Mammary epithelial cell (primary cell): ENCODE measurements at regions not wholly inside any gene's neighbourhood (a gene's known extent, or its start where the extent isn't known, plus 50 kb on each side); places are given as distances from the start of the nearest gene placed in this dataset.

ENCODE experiments used
- CTCF ChIP-seq, 2 donors: IDR thresholded peaks in 1 of 2; conservative IDR thresholded peaks in 1 of 2; 2 replicates each; pipeline ENCODE4 v1.5.1; 2011 to 2012; ENCODE audit warnings: inconsistent platforms in 2 of 2, low read length in 2 of 2, mild to moderate bottlenecking in 2 of 2, control low read depth in 1 of 2, low read depth in 1 of 2; ENCODE audit not compliant: insufficient read depth in 1 of 2; ENCODE audit errors: extremely low read depth in 1 of 2
- EZH2 ChIP-seq: IDR thresholded peaks from 2 replicates; pipeline ENCODE4 v1.6.1; 2012; ENCODE audit warnings: low read length, inconsistent platforms, borderline replicate concordance

- TF ChIP-seq CTCF (conservative IDR thresholded peaks at IDR 0.05 in 1 of 2, IDR thresholded peaks at IDR 0.05 in 1 of 2; ENCODE audit: extremely low read depth in 1 of 2, insufficient read depth in 1 of 2, low read depth in 1 of 2, low read length in 2 of 2) (no peak), EZH2 (no peak)
Measured at GRCh38 chr3:152941859-152942258, 106.9 kb downstream of the P2RY1 start.
